PC-9 (cell line): ENCODE measurements at regions not wholly inside any gene's neighbourhood (a gene's known extent, or its start where the extent isn't known, plus 50 kb on each side); places are given as distances from the start of the nearest gene placed in this dataset.
"Not testable (repeated sequence)": the region's sequence is repeated elsewhere in the genome, so short reads cannot be mapped to it uniquely, and the experiment has no call there.

Source experiments
- BruUV-seq: library from RNA; stranded (reverse); fragments of 400-500 nt; replicated peaks from 2 replicates; lab custom pipeline; 2021; lab: Mats Ljungman, UMichigan
- CTCF ChIA-PET: fragments of 300-600 bp; sonication (Branson Sonifier 250); formaldehyde crosslinking; loops from one replicate; lab custom pipeline; 2022; ENCODE audit warnings: antibody characterized with exemption; lab: Charles Lee
- POLR2A ChIA-PET: fragments of 300-600 bp; sonication (Branson Sonifier 250); formaldehyde crosslinking; loops from one replicate; lab custom pipeline; 2022; ENCODE audit warnings: antibody characterized with exemption; ENCODE audit not compliant: unreplicated experiment; lab: Charles Lee
- DNase-seq, 2 experiments: peaks; one replicate each; pipeline versions ENCODE4 v3.0.0 to v3.0.0-alpha.2; 2015 to 2022; ENCODE audit warnings: mixed read lengths in 1 of 2
- H2AFZ ChIP-seq: fragments of 200-600 bp; sonication (generic); 2 replicates; pipeline ENCODE4 v1.8.1; 2017; ENCODE audit warnings: antibody characterized with exemption
- H3F3A ChIP-seq: fragments of 200-600 bp; sonication (generic); 2 replicates; pipeline ENCODE4 v1.8.1; 2017; ENCODE audit warnings: antibody characterized with exemption, mild to moderate bottlenecking, low read depth; ENCODE audit not compliant: insufficient read depth
- H3K27ac ChIP-seq: fragments of 200-600 bp; sonication (generic); 2 replicates; pipeline ENCODE4 v1.6.1; 2016; ENCODE audit warnings: mixed run types
- H3K27me3 ChIP-seq: fragments of 200-600 bp; sonication (generic); 2 replicates; pipeline ENCODE4 v1.6.1; 2016; ENCODE audit warnings: low read depth, mixed run types; ENCODE audit not compliant: insufficient read depth
- H3K36me3 ChIP-seq: fragments of 200-600 bp; sonication (generic); 2 replicates; pipeline ENCODE4 v1.6.1; 2016; ENCODE audit warnings: low read depth, mixed run types
- H3K4me1 ChIP-seq: fragments of 200-600 bp; sonication (generic); replicated peaks from 2 replicates; pipeline ENCODE4 v1.6.1; 2016; ENCODE audit warnings: mixed run types; ENCODE audit not compliant: insufficient read depth
- H3K4me2 ChIP-seq: fragments of 200-600 bp; sonication (generic); 2 replicates; pipeline ENCODE4 v1.6.1; 2017; ENCODE audit warnings: mixed run types
- H3K4me3 ChIP-seq: fragments of 200-600 bp; sonication (generic); 2 replicates; pipeline ENCODE4 v1.6.1; 2016; ENCODE audit warnings: mixed run types
- H3K79me2 ChIP-seq: fragments of 200-600 bp; sonication (generic); 2 replicates; pipeline ENCODE4 v1.6.1; 2017; ENCODE audit warnings: low read depth, mixed run types
- H3K9me2 ChIP-seq: fragments of 200-600 bp; sonication (generic); 2 replicates; pipeline ENCODE4 v1.8.1; 2017; ENCODE audit warnings: mild to moderate bottlenecking; ENCODE audit not compliant: insufficient read depth
- H3K9me3 ChIP-seq: fragments of 200-600 bp; sonication (generic); 2 replicates; pipeline ENCODE4 v1.8.1; 2016; ENCODE audit warnings: low read depth; ENCODE audit not compliant: insufficient read depth
- H4K20me1 ChIP-seq: fragments of 200-600 bp; sonication (generic); 2 replicates; pipeline ENCODE4 v1.8.1; 2017; ENCODE audit not compliant: insufficient read depth
- EZH2 ChIP-seq: fragments of 200-600 bp; sonication (generic); IDR thresholded peaks from 2 replicates; pipeline ENCODE4 v1.8.0; 2017; ENCODE audit warnings: antibody characterized with exemption, low read depth
- intact Hi-C: fragments of 100-400 bp; cut with micrococcal nuclease; formaldehyde crosslinking; loops from one replicate; pipeline ENCODE4 v1.10.0; 2022; ENCODE audit not compliant: unreplicated experiment
- TF ChIP-seq, protein P1 (sequence below): fragments of 200-600 bp; sonication (generic); conservative IDR thresholded peaks from 2 replicates; pipeline ENCODE4 v1.6.1; 2017; ENCODE audit warnings: mixed run types, antibody characterized with exemption, mild to moderate bottlenecking, moderate library complexity

DNA sequence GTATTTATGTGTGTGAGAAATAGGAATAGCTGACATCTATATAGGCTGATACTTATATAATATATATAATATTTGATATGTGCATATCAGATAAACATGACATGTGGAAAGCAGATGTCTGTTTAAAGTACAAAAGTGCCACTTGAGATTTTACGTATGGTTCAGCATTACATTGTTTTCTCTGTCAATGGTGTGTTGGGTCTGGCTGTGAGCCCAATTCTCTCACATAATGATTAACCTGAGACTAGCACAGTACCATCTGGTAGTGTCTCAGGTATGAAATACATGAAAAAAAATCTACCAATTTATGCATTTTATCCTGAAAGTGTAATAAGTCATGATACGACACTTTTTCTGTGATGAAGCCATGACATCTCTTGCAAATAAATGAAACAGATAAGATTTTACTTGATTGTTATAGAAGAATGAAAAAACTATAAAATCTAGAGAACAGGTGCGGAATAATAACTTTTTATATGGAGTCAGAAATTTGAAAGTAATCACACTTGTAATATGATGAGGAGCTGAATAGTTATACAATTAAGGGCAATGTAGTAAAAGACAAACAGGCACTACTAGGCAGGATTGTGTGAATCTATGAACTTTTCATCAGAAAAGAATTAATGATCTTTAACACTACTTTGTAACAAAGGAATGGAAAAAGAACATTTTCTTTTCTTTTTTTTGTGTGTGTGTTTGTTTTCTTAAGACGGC is 1405.0 kb downstream of the OLFM4 start:
- Histone ChIP-seq H2AFZ (no peak overlapping the region), H3K4me1 (no peaks in the 10 kb centered on the region), H4K20me1 (no peaks in the 10 kb centered on the region), H3K27me3 (no peaks in the 10 kb centered on the region), H3K9me3 (no peaks in the 10 kb centered on the region; the same call in 1 of the 2 replicates), H3K27ac (no peak overlapping the region), H3K79me2 (no peaks in the 10 kb centered on the region), H3K4me3 (no peak overlapping the region), H3K4me2 (no peak overlapping the region), H3K36me3 (no peaks in the 10 kb centered on the region), H3F3A (no peaks in the 10 kb centered on the region), H3K9me2 (no peaks in the 10 kb centered on the region)
- no TSS peak for BruUV-seq
- TF ChIP-seq, protein P1, sequence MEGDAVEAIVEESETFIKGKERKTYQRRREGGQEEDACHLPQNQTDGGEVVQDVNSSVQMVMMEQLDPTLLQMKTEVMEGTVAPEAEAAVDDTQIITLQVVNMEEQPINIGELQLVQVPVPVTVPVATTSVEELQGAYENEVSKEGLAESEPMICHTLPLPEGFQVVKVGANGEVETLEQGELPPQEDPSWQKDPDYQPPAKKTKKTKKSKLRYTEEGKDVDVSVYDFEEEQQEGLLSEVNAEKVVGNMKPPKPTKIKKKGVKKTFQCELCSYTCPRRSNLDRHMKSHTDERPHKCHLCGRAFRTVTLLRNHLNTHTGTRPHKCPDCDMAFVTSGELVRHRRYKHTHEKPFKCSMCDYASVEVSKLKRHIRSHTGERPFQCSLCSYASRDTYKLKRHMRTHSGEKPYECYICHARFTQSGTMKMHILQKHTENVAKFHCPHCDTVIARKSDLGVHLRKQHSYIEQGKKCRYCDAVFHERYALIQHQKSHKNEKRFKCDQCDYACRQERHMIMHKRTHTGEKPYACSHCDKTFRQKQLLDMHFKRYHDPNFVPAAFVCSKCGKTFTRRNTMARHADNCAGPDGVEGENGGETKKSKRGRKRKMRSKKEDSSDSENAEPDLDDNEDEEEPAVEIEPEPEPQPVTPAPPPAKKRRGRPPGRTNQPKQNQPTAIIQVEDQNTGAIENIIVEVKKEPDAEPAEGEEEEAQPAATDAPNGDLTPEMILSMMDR, result no peak
- TF ChIP-seq EZH2, result no peak
- ChIA-PET POLR2A (no interaction called here), CTCF (no interaction called here)
- no peak for DNase-seq
- intact Hi-C loops, result no loop called here

DNA sequence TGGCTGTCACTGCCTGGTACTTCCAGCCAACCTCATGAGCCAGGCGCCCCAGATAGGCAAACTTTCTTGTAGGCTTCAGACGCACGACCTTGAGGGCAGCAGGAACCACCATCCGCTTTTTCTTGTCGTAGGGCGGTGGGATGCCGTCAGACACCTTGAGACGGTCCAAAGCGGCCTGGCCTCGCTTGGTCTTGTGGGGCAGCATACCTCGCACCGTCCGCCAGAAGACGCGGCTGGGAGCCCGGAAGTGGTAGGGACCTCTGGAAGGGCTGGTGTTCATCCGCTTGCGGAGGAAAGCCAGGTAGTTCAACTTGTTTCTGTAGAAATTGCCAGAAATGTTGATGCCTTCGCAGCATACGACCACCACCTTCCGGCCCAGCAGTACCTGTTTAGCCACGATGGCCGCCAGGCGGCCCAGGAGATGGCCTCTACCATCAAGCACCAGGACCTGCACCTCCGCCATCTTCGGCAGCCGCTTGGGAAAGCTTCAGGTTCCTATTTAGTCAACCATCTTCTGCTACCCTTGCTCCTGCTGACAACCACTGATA is 1412.3 kb downstream of the OLFM4 start:
- DNase-seq, H3K9me3 ChIP-seq, H3K4me3 ChIP-seq, H4K20me1 ChIP-seq, intact Hi-C loops, H2AFZ ChIP-seq, H3K36me3 ChIP-seq, H3K27ac ChIP-seq, H3K79me2 ChIP-seq, H3F3A ChIP-seq, H3K9me2 ChIP-seq, BruUV-seq, H3K27me3 ChIP-seq, H3K4me1 ChIP-seq, CTCF ChIA-PET, POLR2A ChIA-PET, H3K4me2 ChIP-seq: not testable (repeated sequence)

DNA sequence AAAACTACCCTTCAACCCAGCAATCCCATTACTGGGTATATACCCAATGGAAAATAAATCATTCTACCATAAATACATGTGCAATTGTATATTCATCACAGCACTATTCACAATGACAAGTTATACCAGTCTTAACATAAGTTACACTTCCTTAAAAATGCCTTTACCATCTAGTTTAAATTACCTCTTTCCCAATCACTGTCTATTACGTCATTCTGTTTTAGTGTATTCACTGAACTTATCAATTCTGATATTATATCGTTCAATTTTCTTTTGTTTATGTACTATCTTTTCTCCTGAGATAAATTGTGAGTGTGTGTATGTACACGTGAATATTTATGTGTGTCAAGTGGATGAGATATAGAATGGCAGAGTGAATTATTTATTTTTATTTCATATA is 1416.8 kb downstream of the OLFM4 start:
- H3K79me2 ChIP-seq, result no peaks in the 10 kb centered on the region
- H4K20me1 ChIP-seq, result no peaks in the 10 kb centered on the region; the same call in 1 of the 2 replicates
- no TSS peak for BruUV-seq
- DNase-seq, result no peak
- POLR2A ChIA-PET, result no interaction called here
- CTCF ChIA-PET, result no interaction called here
- no peak overlapping the region for H3K27ac ChIP-seq
- no peaks in the 10 kb centered on the region for H3K27me3 ChIP-seq
- intact Hi-C loops, result no loop called here
- no peaks in the 10 kb centered on the region for H3K9me3 ChIP-seq
- H3K4me2 ChIP-seq, result no peak overlapping the region
- H3K4me3 ChIP-seq, result no peak overlapping the region
- no peaks in the 10 kb centered on the region for H3K9me2 ChIP-seq
- no peaks in the 10 kb centered on the region for H3K4me1 ChIP-seq
- H3K36me3 ChIP-seq, result no peaks in the 10 kb centered on the region
- no peak for TF ChIP-seq EZH2
- TF ChIP-seq, protein P1, result no peak
- H2AFZ ChIP-seq, result no peak overlapping the region
- H3F3A ChIP-seq, result no peaks in the 10 kb centered on the region
